ENCODE measurements at regions not wholly inside any gene's neighbourhood (a gene's known extent, or its start where the extent isn't known, plus 50 kb on each side); places are given as distances from the start of the nearest gene placed in this dataset.

DNA sequence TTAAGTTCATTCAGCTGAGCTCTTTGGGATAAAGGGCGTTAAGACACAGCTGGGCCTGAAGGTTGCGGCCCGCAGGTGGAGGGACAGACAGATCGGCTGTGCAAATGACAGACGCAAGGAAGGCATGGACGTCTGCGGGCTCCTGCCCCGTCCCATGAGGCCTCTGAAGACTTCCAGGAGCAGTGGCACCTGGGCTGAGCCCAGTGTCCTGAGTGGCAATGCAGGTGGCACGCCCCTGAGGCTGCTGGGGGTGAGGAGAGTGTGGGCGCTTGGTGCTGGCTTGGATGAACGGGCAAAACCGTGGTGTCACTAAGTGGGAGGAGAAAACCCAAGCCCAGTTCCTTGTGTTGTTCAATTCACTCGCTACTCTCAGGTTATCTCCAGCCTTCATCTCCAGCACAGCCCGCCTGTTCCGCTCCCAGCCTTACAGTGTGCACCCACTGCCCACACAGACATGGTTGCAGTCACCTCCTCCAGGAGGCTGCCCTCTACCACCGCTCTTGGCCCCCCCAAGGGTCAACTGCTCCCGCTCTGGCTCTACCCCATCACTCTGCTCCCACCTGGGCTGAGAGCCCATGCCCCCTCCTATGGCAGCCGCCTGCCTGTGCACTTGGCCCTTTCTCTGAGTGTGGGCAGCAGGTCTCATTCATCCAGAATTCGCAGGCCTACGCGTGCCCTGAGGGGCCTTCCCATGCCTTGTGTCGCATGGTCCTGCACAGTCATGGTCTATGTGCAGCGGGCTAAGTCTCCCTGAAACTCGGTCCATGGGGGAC is 50.3 kb downstream of the PTGR3 start:
- Histone ChIP-seq H3K9me3 (peaks cover 0 to 11% of the 10 kb centered on the region in 2 donors), H3K4me1 (no peaks in the 10 kb centered on the region), H3K27me3 (no peaks in the 10 kb centered on the region), H3K4me3 (no peak overlapping the region), H3K36me3 (no peaks in the 10 kb centered on the region), H3K27ac (no peak overlapping the region)
- intact Hi-C loops (cut with DNase I; ENCODE audit: low total_unique reads) = no loop called here
- TF ChIP-seq POLR2AphosphoS5 (IDR thresholded peaks at IDR 0.05) (no peak), POLR2A (IDR thresholded peaks at IDR 0.05) (no peak)
- TF ChIP-seq, protein P1, sequence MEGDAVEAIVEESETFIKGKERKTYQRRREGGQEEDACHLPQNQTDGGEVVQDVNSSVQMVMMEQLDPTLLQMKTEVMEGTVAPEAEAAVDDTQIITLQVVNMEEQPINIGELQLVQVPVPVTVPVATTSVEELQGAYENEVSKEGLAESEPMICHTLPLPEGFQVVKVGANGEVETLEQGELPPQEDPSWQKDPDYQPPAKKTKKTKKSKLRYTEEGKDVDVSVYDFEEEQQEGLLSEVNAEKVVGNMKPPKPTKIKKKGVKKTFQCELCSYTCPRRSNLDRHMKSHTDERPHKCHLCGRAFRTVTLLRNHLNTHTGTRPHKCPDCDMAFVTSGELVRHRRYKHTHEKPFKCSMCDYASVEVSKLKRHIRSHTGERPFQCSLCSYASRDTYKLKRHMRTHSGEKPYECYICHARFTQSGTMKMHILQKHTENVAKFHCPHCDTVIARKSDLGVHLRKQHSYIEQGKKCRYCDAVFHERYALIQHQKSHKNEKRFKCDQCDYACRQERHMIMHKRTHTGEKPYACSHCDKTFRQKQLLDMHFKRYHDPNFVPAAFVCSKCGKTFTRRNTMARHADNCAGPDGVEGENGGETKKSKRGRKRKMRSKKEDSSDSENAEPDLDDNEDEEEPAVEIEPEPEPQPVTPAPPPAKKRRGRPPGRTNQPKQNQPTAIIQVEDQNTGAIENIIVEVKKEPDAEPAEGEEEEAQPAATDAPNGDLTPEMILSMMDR (IDR thresholded peaks at IDR 0.05) = no peak
- no peak for DNase-seq (ENCODE audit: low spot score in 2 of 2)

DNA sequence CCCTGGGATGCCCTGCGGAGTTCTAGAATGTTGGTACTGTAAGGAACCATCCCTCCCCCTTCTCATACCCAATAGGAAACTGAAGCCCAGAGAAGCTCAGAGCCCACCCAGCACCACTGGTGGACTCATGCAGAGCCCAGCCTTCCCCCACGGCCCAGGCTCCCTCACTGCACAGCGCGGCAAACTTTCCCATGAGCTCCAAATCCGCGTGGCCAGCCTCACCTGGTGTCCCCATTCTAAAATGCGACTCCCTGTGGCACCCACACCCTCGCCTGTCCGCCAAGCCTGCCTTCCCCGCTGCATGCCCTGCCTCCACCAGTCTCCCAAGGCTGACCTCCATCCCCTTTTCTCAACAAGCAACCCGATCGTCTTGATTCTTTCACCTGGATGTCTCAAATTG is 51.1 kb downstream of the PTGR3 start:
- H3K27ac ChIP-seq = no peak overlapping the region
- no peak for DNase-seq (ENCODE audit: low spot score in 2 of 2)
- no peaks in the 10 kb centered on the region for H3K27me3 ChIP-seq
- H3K9me3 ChIP-seq = peaks cover 0 to 11% of the 10 kb centered on the region in 2 donors
- no peaks in the 10 kb centered on the region for H3K4me1 ChIP-seq
- H3K4me3 ChIP-seq = no peak overlapping the region
- no peaks in the 10 kb centered on the region for H3K36me3 ChIP-seq
- intact Hi-C loops (cut with DNase I; ENCODE audit: low total_unique reads) = no loop called here
- TF ChIP-seq POLR2AphosphoS5 (IDR thresholded peaks at IDR 0.05) (no peak), POLR2A (IDR thresholded peaks at IDR 0.05) (no peak)
- TF ChIP-seq, protein P1 (IDR thresholded peaks at IDR 0.05) = no peak

- H3K4me1 ChIP-seq = no peaks in the 10 kb centered on the region
These were observed 51.6 kb downstream of the PTGR3 start for GRCh38 chr18:75157381-75157780.

DNA sequence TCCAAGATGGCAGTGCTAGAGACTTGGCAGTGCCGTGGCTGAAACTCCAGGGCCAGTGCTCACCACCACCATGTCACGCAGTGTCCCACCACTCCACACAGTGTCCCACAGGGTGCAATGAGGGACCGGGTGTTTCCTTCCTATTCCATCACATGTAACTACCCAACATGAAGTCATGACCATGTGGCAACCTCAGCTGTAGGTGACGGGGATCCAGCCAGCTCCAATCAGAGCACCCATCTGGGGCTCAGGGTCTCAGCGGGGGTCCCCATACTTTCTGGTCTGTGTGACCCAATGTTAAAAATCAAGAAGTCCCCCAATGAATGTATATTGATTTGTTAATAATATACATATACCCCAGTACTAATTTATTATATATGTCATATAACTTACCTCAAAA is 52.1 kb downstream of the PTGR3 start:
- H3K4me1 ChIP-seq = no peaks in the 10 kb centered on the region
- intact Hi-C loops (cut with DNase I; ENCODE audit: low total_unique reads) = no loop called here
- no peak overlapping the region for H3K4me3 ChIP-seq
- no peaks in the 10 kb centered on the region for H3K27me3 ChIP-seq
- H3K36me3 ChIP-seq = no peaks in the 10 kb centered on the region
- H3K9me3 ChIP-seq = peaks cover 0 to 16% of the 10 kb centered on the region in 2 donors
- no peak overlapping the region for H3K27ac ChIP-seq
- DNase-seq (ENCODE audit: low spot score in 2 of 2) = no peak
- TF ChIP-seq POLR2AphosphoS5 (IDR thresholded peaks at IDR 0.05) (no peak), POLR2A (IDR thresholded peaks at IDR 0.05) (no peak)
- TF ChIP-seq, protein P1 (IDR thresholded peaks at IDR 0.05) = no peak

More at GRCh38 chr18:75157381-75157780, 51.6 kb downstream of the PTGR3 start:
- no peak overlapping the region for H3K4me3 ChIP-seq
- DNase-seq (ENCODE audit: low spot score in 2 of 2) = no peak
- H3K27me3 ChIP-seq = no peaks in the 10 kb centered on the region
- peaks cover 0 to 11% of the 10 kb centered on the region in 2 donors for H3K9me3 ChIP-seq
- TF ChIP-seq, protein P1 (IDR thresholded peaks at IDR 0.05) = no peak
- TF ChIP-seq POLR2A (IDR thresholded peaks at IDR 0.05) = no peak
- no peak for TF ChIP-seq POLR2AphosphoS5 (IDR thresholded peaks at IDR 0.05)
- intact Hi-C loops (cut with DNase I; ENCODE audit: low total_unique reads) = no loop called here
- H3K36me3 ChIP-seq = no peaks in the 10 kb centered on the region
- no peak overlapping the region for H3K27ac ChIP-seq

DNA sequence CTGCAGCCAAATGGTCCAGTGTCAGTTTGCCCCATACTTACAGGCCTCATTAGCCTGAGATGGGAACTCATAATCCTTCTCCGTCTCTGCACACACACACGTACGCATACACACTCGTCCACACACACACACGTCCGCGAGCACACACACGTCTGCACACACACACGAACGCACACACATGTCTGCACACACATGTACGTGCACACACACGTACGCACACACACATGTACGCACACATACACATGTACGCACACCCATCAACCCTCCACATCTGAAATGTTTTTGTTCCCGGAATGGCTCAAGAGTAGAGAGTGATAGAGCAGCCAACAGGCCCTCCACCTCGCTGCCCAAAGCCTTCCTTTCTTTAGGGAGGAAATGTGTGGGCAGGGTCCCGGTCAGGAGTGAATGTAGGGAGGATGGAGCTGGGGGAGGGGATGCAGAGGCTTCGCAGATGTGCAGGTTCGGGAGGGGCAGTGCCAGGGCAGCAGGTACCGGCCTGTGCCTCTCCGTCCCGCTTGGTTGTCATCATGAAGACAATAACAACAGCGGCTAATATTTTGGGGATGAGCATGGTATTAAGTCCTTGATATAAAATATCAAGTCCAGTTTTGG is 52.7 kb downstream of the PTGR3 start:
- no peak for DNase-seq (ENCODE audit: low spot score in 2 of 2)
- Histone ChIP-seq H3K27ac (no peak overlapping the region), H3K4me1 (no peaks in the 10 kb centered on the region), H3K9me3 (peaks cover 5 to 21% of the 10 kb centered on the region in 2 donors), H3K27me3 (no peaks in the 10 kb centered on the region), H3K36me3 (no peaks in the 10 kb centered on the region), H3K4me3 (no peak overlapping the region)
- TF ChIP-seq POLR2AphosphoS5 (IDR thresholded peaks at IDR 0.05) (no peak), POLR2A (IDR thresholded peaks at IDR 0.05) (no peak)
- TF ChIP-seq, protein P1 (IDR thresholded peaks at IDR 0.05) = no peak
- intact Hi-C loops (cut with DNase I; ENCODE audit: low total_unique reads) = no loop called here
